PC-9 (cell line): ENCODE measurements at regions not wholly inside any gene's neighbourhood (a gene's known extent, or its start where the extent isn't known, plus 50 kb on each side); places are given as distances from the start of the nearest gene placed in this dataset.

Source experiments
- BruUV-seq: library from RNA; stranded (reverse); fragments of 400-500 nt; replicated peaks from 2 replicates; lab custom pipeline; 2021; lab: Mats Ljungman, UMichigan
- CTCF ChIA-PET: fragments of 300-600 bp; sonication (Branson Sonifier 250); formaldehyde crosslinking; loops from one replicate; lab custom pipeline; 2022; ENCODE audit warnings: antibody characterized with exemption; lab: Charles Lee
- POLR2A ChIA-PET: fragments of 300-600 bp; sonication (Branson Sonifier 250); formaldehyde crosslinking; loops from one replicate; lab custom pipeline; 2022; ENCODE audit warnings: antibody characterized with exemption; ENCODE audit not compliant: unreplicated experiment; lab: Charles Lee
- DNase-seq, 2 experiments: peaks; one replicate each; pipeline versions ENCODE4 v3.0.0 to v3.0.0-alpha.2; 2015 to 2022; ENCODE audit warnings: mixed read lengths in 1 of 2
- H2AFZ ChIP-seq: fragments of 200-600 bp; sonication (generic); 2 replicates; pipeline ENCODE4 v1.8.1; 2017; ENCODE audit warnings: antibody characterized with exemption
- H3F3A ChIP-seq: fragments of 200-600 bp; sonication (generic); 2 replicates; pipeline ENCODE4 v1.8.1; 2017; ENCODE audit warnings: antibody characterized with exemption, mild to moderate bottlenecking, low read depth; ENCODE audit not compliant: insufficient read depth
- H3K27ac ChIP-seq: fragments of 200-600 bp; sonication (generic); 2 replicates; pipeline ENCODE4 v1.6.1; 2016; ENCODE audit warnings: mixed run types
- H3K27me3 ChIP-seq: fragments of 200-600 bp; sonication (generic); 2 replicates; pipeline ENCODE4 v1.6.1; 2016; ENCODE audit warnings: low read depth, mixed run types; ENCODE audit not compliant: insufficient read depth
- H3K36me3 ChIP-seq: fragments of 200-600 bp; sonication (generic); 2 replicates; pipeline ENCODE4 v1.6.1; 2016; ENCODE audit warnings: low read depth, mixed run types
- H3K4me1 ChIP-seq: fragments of 200-600 bp; sonication (generic); replicated peaks from 2 replicates; pipeline ENCODE4 v1.6.1; 2016; ENCODE audit warnings: mixed run types; ENCODE audit not compliant: insufficient read depth
- H3K4me2 ChIP-seq: fragments of 200-600 bp; sonication (generic); 2 replicates; pipeline ENCODE4 v1.6.1; 2017; ENCODE audit warnings: mixed run types
- H3K4me3 ChIP-seq: fragments of 200-600 bp; sonication (generic); 2 replicates; pipeline ENCODE4 v1.6.1; 2016; ENCODE audit warnings: mixed run types
- H3K79me2 ChIP-seq: fragments of 200-600 bp; sonication (generic); 2 replicates; pipeline ENCODE4 v1.6.1; 2017; ENCODE audit warnings: low read depth, mixed run types
- H3K9me2 ChIP-seq: fragments of 200-600 bp; sonication (generic); 2 replicates; pipeline ENCODE4 v1.8.1; 2017; ENCODE audit warnings: mild to moderate bottlenecking; ENCODE audit not compliant: insufficient read depth
- H3K9me3 ChIP-seq: fragments of 200-600 bp; sonication (generic); 2 replicates; pipeline ENCODE4 v1.8.1; 2016; ENCODE audit warnings: low read depth; ENCODE audit not compliant: insufficient read depth
- H4K20me1 ChIP-seq: fragments of 200-600 bp; sonication (generic); 2 replicates; pipeline ENCODE4 v1.8.1; 2017; ENCODE audit not compliant: insufficient read depth
- EZH2 ChIP-seq: fragments of 200-600 bp; sonication (generic); IDR thresholded peaks from 2 replicates; pipeline ENCODE4 v1.8.0; 2017; ENCODE audit warnings: antibody characterized with exemption, low read depth
- intact Hi-C: fragments of 100-400 bp; cut with micrococcal nuclease; formaldehyde crosslinking; loops from one replicate; pipeline ENCODE4 v1.10.0; 2022; ENCODE audit not compliant: unreplicated experiment
- TF ChIP-seq, protein P1 (sequence below): fragments of 200-600 bp; sonication (generic); conservative IDR thresholded peaks from 2 replicates; pipeline ENCODE4 v1.6.1; 2017; ENCODE audit warnings: mixed run types, antibody characterized with exemption, mild to moderate bottlenecking, moderate library complexity

DNA sequence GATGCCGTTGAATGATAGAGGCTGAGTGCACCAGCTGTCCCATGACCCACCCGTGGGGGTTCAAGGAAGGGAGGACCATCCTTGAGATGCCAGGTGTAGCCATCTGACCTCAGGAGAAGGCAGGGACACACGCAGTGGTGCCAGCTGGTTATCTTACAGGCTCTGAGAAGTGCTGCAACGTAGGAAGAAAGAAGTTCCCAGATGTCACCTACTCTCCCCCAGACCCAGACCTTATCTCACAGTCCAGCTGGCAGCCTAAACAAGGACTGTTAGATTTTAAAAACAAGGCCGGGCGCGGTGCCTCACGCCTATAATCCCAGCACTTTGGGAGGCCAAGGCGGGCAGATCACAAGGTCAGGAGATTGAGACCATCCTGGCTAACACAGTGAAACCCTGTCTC, 1307.6 kb downstream of the TBC1D22A start:
- no peaks in the 10 kb centered on the region for H3K9me2 ChIP-seq
- H3K27me3 ChIP-seq, result peaks cover 89% of the 10 kb centered on the region
- no peaks in the 10 kb centered on the region for H3K79me2 ChIP-seq
- H3K36me3 ChIP-seq, result no peaks in the 10 kb centered on the region
- H3K9me3 ChIP-seq, result no peaks in the 10 kb centered on the region
- H3K4me3 ChIP-seq, result no peak overlapping the region
- BruUV-seq, result no TSS peak
- H3K4me1 ChIP-seq, result no peaks in the 10 kb centered on the region
- DNase-seq, result no peak
- ChIA-PET CTCF (no interaction called here), POLR2A (no interaction called here)
- no peak overlapping the region for H3K27ac ChIP-seq
- no peak overlapping the region for H2AFZ ChIP-seq
- H3F3A ChIP-seq, result no peaks in the 10 kb centered on the region
- H4K20me1 ChIP-seq, result no peaks in the 10 kb centered on the region
- TF ChIP-seq, protein P1, sequence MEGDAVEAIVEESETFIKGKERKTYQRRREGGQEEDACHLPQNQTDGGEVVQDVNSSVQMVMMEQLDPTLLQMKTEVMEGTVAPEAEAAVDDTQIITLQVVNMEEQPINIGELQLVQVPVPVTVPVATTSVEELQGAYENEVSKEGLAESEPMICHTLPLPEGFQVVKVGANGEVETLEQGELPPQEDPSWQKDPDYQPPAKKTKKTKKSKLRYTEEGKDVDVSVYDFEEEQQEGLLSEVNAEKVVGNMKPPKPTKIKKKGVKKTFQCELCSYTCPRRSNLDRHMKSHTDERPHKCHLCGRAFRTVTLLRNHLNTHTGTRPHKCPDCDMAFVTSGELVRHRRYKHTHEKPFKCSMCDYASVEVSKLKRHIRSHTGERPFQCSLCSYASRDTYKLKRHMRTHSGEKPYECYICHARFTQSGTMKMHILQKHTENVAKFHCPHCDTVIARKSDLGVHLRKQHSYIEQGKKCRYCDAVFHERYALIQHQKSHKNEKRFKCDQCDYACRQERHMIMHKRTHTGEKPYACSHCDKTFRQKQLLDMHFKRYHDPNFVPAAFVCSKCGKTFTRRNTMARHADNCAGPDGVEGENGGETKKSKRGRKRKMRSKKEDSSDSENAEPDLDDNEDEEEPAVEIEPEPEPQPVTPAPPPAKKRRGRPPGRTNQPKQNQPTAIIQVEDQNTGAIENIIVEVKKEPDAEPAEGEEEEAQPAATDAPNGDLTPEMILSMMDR, result no peak
- TF ChIP-seq EZH2, result no peak
- intact Hi-C loops, result no loop called here
- H3K4me2 ChIP-seq, result no peak overlapping the region

GRCh38 chr22:48069256-48069655, 1306.8 kb downstream of the TBC1D22A start:
- intact Hi-C loops, result no loop called here
- Histone ChIP-seq H3K36me3 (no peaks in the 10 kb centered on the region), H3K4me2 (no peak overlapping the region), H4K20me1 (no peaks in the 10 kb centered on the region), H3K9me2 (no peaks in the 10 kb centered on the region), H3K4me1 (no peaks in the 10 kb centered on the region), H2AFZ (no peak overlapping the region), H3F3A (no peaks in the 10 kb centered on the region), H3K27ac (no peak overlapping the region), H3K9me3 (no peaks in the 10 kb centered on the region), H3K27me3 (peaks cover 89% of the 10 kb centered on the region), H3K4me3 (no peak overlapping the region), H3K79me2 (no peaks in the 10 kb centered on the region)
- ChIA-PET POLR2A (no interaction called here), CTCF (no interaction called here)
- DNase-seq, result no peak
- no TSS peak for BruUV-seq
- TF ChIP-seq EZH2, result no peak
- TF ChIP-seq, protein P1, result no peak

DNA sequence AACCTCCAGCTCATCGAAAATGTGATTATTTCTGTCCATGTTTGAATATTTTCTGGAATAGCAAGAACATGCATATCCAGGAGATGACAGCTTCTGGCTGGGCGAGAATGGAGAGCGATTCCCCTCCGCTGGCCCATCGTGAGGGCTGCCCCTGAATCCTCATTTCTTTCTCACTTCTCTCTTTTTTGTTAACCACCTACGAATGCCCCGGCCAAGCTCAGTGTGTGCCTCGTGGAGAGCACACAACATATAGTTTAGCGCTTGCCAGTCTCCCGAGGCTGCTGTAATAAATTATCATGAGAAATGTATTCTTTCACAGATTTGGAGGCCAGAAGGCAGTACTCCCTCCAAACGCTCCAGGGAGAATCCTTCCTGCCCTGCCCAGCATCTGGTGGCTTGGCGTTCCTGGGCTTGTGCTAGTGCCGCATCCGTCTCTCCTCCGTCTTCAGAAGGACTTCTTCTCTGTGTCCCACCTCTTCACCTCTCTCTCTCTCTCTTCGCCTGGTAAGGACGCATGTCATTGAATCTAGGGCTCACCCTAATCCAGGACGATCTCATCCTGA, 1306.0 kb downstream of the TBC1D22A start:
- peaks cover 90% of the 10 kb centered on the region for H3K27me3 ChIP-seq
- H4K20me1 ChIP-seq, result no peaks in the 10 kb centered on the region
- no peaks in the 10 kb centered on the region for H3K36me3 ChIP-seq
- H3K27ac ChIP-seq, result no peak overlapping the region
- no peak overlapping the region for H2AFZ ChIP-seq
- H3F3A ChIP-seq, result no peaks in the 10 kb centered on the region
- no peaks in the 10 kb centered on the region for H3K9me2 ChIP-seq
- intact Hi-C loops, result no loop called here
- BruUV-seq, result no TSS peak
- no peak for DNase-seq
- TF ChIP-seq, protein P1, result no peak
- no peak for TF ChIP-seq EZH2
- CTCF ChIA-PET, result no interaction called here
- H3K4me2 ChIP-seq, result no peak overlapping the region
- H3K4me1 ChIP-seq, result no peaks in the 10 kb centered on the region
- H3K79me2 ChIP-seq, result no peaks in the 10 kb centered on the region
- no peaks in the 10 kb centered on the region; the same call in 1 of the 2 replicates for H3K9me3 ChIP-seq
- POLR2A ChIA-PET, result no interaction called here
- no peak overlapping the region for H3K4me3 ChIP-seq
